Subcutaneous abdominal adipose tissue (tissue), 5 donors: ENCODE measurements at regions not wholly inside any gene's neighbourhood (a gene's known extent, or its start where the extent isn't known, plus 50 kb on each side); places are given as distances from the start of the nearest gene placed in this dataset.

ENCODE experiments used
- H3K27ac ChIP-seq: one replicate; pipeline ENCODE4 v1.7.0; 2013; ENCODE audit warnings: low read depth, mild to moderate bottlenecking, inconsistent platforms, low read length, moderate library complexity
- H3K27me3 ChIP-seq, 5 donors: one replicate each; pipeline ENCODE4 v1.7.0; 2013; ENCODE audit warnings: low read length in 5 of 5, inconsistent platforms in 1 of 5; ENCODE audit not compliant: control insufficient read depth in 5 of 5, insufficient read depth in 4 of 5
- H3K36me3 ChIP-seq, 5 donors: one replicate each; pipeline ENCODE4 v1.7.0; 2013; ENCODE audit warnings: low read length in 5 of 5; ENCODE audit not compliant: control insufficient read depth in 5 of 5, insufficient read depth in 5 of 5
- H3K4me1 ChIP-seq, 5 donors: one replicate each; pipeline ENCODE4 v1.7.0; 2013; ENCODE audit warnings: low read length in 5 of 5, mild to moderate bottlenecking in 3 of 5, moderate library complexity in 1 of 5; ENCODE audit not compliant: control insufficient read depth in 5 of 5, insufficient read depth in 5 of 5
- H3K4me3 ChIP-seq, 5 donors: one replicate each; pipeline ENCODE4 v1.7.0; 2013; ENCODE audit warnings: low read length in 5 of 5, low read depth in 1 of 5
- H3K9ac ChIP-seq, 5 donors: one replicate each; pipeline ENCODE4 v1.7.0; 2013; ENCODE audit warnings: low read length in 5 of 5, mild to moderate bottlenecking in 4 of 5, moderate library complexity in 3 of 5
- H3K9me3 ChIP-seq, 5 donors: one replicate each; pipeline ENCODE4 v1.7.0; 2013; ENCODE audit warnings: low read length in 5 of 5; ENCODE audit not compliant: control insufficient read depth in 5 of 5
- donor health status: healthy.
- donor health status: healthy.
- donor health status: healthy.
- donor health status: healthy.
- donor health status: healthy.

DNA sequence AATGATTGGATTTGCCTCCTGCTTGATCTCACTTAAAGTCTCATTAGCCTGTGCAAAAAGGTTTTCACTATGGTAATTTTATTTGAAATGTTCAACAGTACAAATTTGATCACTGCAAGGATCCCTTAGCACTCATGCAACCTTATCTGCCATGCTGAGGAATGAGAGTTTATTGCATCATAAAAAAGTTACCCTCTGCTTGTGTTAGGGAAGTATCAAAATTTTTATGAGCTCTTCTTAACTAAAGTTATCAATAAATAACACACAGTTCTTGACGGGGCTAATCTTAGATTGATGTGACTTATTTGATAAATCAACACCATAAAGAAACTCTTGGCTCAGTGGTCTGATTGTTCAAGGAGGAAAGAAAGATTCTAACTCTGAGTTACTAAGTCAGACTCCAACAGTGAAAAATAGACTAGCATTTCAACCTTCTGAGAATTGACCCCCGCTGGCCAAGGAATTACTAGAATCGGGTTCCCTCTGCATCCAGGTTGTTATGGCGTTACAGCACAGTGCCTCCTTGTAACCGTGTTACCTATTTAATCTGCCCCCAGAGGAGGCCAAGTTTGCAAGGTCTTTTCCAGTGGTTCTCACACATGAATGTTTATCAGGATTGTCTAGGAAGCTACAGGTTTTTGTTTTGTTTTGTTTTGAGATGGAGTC lies 259.7 kb downstream of the CDCA7 start:
- Histone ChIP-seq H3K9me3 (peaks cover 0 to 6% (median 0%) of the 10 kb centered on the region in 5 donors), H3K9ac (no peak overlapping the region), H3K27me3 (peaks cover 0 to 2% (median 0%) of the 10 kb centered on the region in 5 donors), H3K36me3 (no peaks in the 10 kb centered on the region), H3K4me1 (no peaks in the 10 kb centered on the region), H3K4me3 (no peak overlapping the region), H3K27ac (no peak overlapping the region)

DNA sequence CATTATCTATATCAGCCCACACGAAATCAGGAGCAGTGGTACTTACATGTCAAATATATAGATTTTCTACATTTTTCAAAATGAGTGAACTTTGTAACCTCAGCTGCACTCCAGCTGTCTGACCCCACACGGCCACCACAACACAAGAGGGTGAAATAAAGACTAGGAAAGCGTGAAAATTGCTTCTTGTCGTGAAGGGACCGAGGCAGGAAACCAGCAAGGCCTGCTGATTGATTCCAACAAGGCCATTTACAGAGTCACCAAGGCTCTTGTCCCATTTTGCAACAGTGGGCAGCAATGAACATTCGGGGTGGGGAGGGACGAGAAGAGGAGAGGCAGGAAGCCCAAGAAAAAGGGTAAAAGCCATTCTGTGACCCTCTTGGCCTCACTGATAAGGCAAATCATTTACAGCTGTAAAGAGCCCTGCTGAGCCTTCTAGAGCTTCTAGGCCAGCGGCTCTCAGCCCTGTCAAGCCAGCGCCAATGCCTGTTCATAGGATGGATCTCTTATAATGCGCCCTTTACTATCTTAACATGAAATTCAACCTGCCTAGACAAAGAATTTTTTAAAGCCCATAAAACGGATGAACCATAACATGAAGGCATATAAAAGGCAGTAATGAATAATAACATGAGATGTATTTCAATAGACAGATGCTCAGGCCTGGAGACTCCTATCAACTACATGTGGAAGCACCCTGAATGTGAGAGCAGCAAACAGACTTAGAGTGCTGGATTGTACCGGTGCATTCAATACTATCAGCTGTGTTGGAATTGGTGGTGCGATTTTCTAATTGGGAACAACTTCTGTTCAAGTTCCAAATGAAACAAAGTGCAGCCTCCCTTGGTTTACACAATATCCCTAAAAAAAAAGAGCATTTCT lies 269.0 kb downstream of the CDCA7 start:
- Histone ChIP-seq H3K4me3 (no peak overlapping the region), H3K9ac (no peak overlapping the region), H3K4me1 (no peaks in the 10 kb centered on the region), H3K36me3 (no peaks in the 10 kb centered on the region), H3K9me3 (peaks cover 0 to 5% (median 0%) of the 10 kb centered on the region in 5 donors), H3K27me3 (no peaks in the 10 kb centered on the region), H3K27ac (no peak overlapping the region)

GRCh38 chr2:173625315-173625714 lies 270.6 kb downstream of the CDCA7 start:
- Histone ChIP-seq H3K36me3 (no peaks in the 10 kb centered on the region), H3K4me3 (no peak overlapping the region), H3K27me3 (no peaks in the 10 kb centered on the region), H3K4me1 (no peaks in the 10 kb centered on the region), H3K9me3 (peaks cover 0 to 5% (median 0%) of the 10 kb centered on the region in 5 donors), H3K9ac (no peak overlapping the region), H3K27ac (no peak overlapping the region)

DNA sequence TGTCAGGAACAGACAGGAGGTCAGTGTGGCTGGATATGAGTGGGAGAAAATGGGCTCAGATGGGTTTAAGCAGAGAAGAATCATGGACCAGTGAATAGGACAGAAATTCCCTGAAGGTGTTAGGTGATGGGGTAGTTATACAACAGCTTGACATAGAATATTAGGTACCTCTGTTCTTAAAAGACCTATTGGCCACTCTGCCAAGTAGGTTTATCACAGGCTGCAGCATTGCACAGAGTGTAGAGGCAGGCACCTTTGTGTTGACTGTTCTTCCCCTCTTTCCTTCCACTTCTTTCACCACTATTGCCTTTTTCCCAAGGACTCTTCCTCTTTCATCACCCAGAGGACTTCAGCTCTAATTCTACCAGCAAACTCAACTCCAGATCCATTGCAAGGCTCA lies 274.4 kb downstream of the CDCA7 start:
- Histone ChIP-seq H3K4me3 (no peak overlapping the region), H3K27ac (no peak overlapping the region), H3K4me1 (peaks cover 0 to 14% (median 4%) of the 10 kb centered on the region in 5 donors), H3K27me3 (no peaks in the 10 kb centered on the region), H3K9me3 (no peaks in the 10 kb centered on the region), H3K9ac (no peak overlapping the region), H3K36me3 (no peaks in the 10 kb centered on the region)

DNA sequence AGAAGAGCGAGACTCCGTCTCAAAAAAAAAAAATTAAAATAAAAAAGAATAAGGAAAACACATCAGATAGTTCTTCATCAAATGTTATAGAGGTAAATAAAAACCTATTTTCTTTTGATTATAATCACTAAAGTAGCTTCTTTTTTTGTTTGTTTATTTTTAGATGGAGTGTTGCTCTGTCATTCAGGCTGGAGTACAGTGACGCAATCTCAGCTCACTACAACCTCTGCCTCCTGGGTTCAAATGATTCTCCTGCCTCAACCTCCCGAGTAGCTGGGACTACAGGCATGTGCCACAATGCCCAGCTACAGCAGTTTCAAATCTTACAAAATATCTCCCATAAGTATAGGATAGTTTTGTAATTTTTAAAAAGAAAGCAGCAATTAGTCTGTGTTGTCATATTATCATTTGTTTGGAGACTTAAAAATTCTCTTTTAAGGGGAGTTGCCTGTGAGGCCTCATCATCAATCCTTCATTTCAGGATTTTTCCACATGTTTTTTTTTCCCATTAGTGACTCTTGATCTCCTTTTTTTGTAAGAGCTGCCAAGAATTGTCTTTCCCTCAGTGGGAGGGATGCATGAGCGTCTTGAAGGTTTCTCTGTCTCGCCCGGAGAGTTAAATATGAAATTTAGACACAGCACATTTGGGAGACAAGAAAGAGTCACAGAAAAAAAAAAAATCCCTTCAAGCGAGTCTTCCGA lies 275.9 kb downstream of the CDCA7 start:
- Histone ChIP-seq H3K4me1 (peaks cover 0 to 14% (median 4%) of the 10 kb centered on the region in 5 donors), H3K36me3 (no peaks in the 10 kb centered on the region), H3K4me3 (peak overlapping the region in 2 of 5 donors; percentile 8 to 9), H3K9ac (peak overlapping the region in 3 of 5 donors; percentile 2 to 70 (median 37)), H3K27ac (peak overlapping the region; percentile 51), H3K9me3 (no peaks in the 10 kb centered on the region), H3K27me3 (no peaks in the 10 kb centered on the region)

GRCh38 chr2:173631127-173631460 lies 276.4 kb downstream of the CDCA7 start:
- Histone ChIP-seq H3K27ac (peak overlapping the region; percentile 51), H3K36me3 (no peaks in the 10 kb centered on the region), H3K9me3 (no peaks in the 10 kb centered on the region), H3K4me1 (peaks cover 0 to 14% (median 4%) of the 10 kb centered on the region in 5 donors), H3K27me3 (no peaks in the 10 kb centered on the region), H3K9ac (peak overlapping the region in 3 of 5 donors; percentile 2 to 70 (median 37)), H3K4me3 (peak overlapping the region in 2 of 5 donors; percentile 8 to 9)

GRCh38 chr2:173644146-173644545 lies 289.5 kb downstream of the CDCA7 start:
- Histone ChIP-seq H3K9me3 (no peaks in the 10 kb centered on the region), H3K4me3 (no peak overlapping the region), H3K9ac (no peak overlapping the region), H3K27me3 (no peaks in the 10 kb centered on the region), H3K36me3 (no peaks in the 10 kb centered on the region), H3K27ac (no peak overlapping the region), H3K4me1 (peaks cover 0 to 8% (median 0%) of the 10 kb centered on the region in 5 donors)

DNA sequence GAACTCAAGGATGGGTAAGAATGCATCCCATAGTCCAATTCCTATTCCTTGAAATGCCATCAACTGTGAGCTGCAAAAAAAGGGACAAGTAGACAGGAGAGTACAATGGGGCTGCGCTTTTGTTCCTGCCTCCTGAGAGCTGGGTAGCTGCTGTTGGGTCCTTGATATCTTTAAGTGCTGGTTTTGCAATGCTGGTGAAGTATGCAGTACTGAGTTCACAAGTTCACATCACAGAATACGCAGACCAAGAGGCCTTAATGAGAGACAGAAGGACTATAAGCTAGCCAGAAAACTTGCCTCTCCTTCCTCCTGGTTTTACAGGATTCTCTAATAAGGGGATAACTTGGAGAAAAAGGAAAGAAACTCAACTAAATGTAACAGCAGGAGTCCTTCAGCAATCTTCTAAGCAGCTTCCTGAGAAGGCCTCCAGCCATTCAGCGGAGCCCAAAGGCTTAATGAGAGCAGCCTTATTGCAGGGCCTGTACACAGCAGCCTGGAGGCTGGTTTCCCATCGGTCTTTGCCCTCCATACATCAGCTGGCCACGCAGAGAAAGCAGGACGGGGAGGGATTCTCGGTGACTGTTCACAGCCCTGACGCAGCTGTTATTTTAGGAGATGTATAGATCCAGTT lies 293.1 kb downstream of the CDCA7 start:
- Histone ChIP-seq H3K36me3 (no peaks in the 10 kb centered on the region), H3K4me3 (no peak overlapping the region), H3K9me3 (no peaks in the 10 kb centered on the region), H3K4me1 (peaks cover 0 to 9% (median 0%) of the 10 kb centered on the region in 5 donors), H3K9ac (no peak overlapping the region), H3K27me3 (no peaks in the 10 kb centered on the region), H3K27ac (no peak overlapping the region)

DNA sequence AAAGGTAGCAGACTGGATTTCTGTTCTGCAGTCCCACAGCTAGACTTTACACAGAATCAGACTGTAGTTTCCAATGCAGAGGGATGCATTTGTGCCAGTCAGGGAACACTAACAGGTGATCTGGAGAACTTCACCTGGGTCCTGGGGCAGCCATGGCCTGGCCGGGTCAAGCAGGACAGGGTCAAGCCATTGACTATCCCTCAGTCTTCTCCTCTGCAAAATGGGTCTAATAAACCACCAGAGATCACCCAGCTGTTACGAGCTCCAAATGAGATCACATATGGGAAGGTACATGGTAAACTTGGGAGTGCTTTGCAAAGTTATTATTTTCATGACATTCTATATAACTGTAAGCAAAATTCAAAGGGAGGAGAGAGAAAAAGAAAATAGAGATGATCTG lies 294.1 kb downstream of the CDCA7 start:
- Histone ChIP-seq H3K27ac (no peak overlapping the region), H3K36me3 (no peaks in the 10 kb centered on the region), H3K4me3 (no peak overlapping the region), H3K27me3 (no peaks in the 10 kb centered on the region), H3K9ac (no peak overlapping the region), H3K4me1 (peaks cover 0 to 9% (median 0%) of the 10 kb centered on the region in 5 donors), H3K9me3 (no peaks in the 10 kb centered on the region)
